ENCODE measurements at regions not wholly inside any gene's neighbourhood (a gene's known extent, or its start where the extent isn't known, plus 50 kb on each side); places are given as distances from the start of the nearest gene placed in this dataset.
"Not testable (repeated sequence)": the region's sequence is repeated elsewhere in the genome, so short reads cannot be mapped to it uniquely, and the experiment has no call there.

DNA sequence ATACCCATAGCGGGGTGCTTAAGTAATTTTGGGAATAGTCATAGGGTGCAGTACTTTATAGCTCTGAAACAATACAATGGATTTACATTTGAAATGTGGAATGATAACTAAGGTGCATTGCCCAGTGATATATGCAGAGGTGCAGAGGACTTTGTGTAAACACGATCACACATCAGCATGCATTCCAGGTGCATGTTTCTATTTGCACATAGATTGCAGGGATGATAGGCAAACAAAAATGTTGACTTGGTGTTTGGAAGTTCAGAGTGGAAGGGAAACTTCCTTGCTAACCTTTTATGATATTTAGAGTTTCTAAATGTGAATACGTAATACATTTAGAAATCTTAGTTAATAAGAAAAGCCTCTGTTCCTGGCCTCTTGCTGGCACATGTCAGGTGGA, 941.5 kb downstream of the TUBA3C start:
- FAIRE-seq; H3K4me1 ChIP-seq (replicated peaks in 1 of 4; ENCODE audit: control insufficient read depth in 3 of 4, insufficient read depth in 4 of 4, low read length in 3 of 4); DNase-seq (ENCODE audit: low read depth in 1 of 2, low spot score in 2 of 2); CTCF ChIA-PET (ENCODE audit: partially characterized antibody); H2BK5ac ChIP-seq (ENCODE audit: low read depth, low read length); H3K56ac ChIP-seq (replicated peaks; ENCODE audit: insufficient read length, low read depth, low read length); H3K79me2 ChIP-seq (ENCODE audit: control insufficient read depth in 1 of 2, insufficient read depth in 2 of 2, low read length in 2 of 2); H3K14ac ChIP-seq (ENCODE audit: insufficient read length); H3K36me3 ChIP-seq (ENCODE audit: control insufficient read depth in 2 of 4, insufficient read depth in 4 of 4, low read length in 3 of 4); H3K27ac ChIP-seq (ENCODE audit: low read depth, low read length); H3K4ac ChIP-seq (replicated peaks; ENCODE audit: insufficient read length, low read depth, low read length); H3K18ac ChIP-seq (ENCODE audit: extremely low read depth, low read length); POLR2A ChIA-PET (ENCODE audit: partially characterized antibody); H2BK12ac ChIP-seq (ENCODE audit: low read depth, low read length); H2AFZ ChIP-seq (ENCODE audit: low read length); H3K4me3 ChIP-seq (ENCODE audit: extremely low read depth in 1 of 4, insufficient read depth in 2 of 4, low read depth in 3 of 4, low read length in 4 of 4); H4K5ac ChIP-seq (ENCODE audit: insufficient read length, low read depth, low read length); H4K8ac ChIP-seq (ENCODE audit: extremely low read depth, insufficient read depth, low read length); H4K20me1 ChIP-seq (replicated peaks in 1 of 2; ENCODE audit: control insufficient read depth in 1 of 2, insufficient read depth in 2 of 2, low read length in 2 of 2); H3K23ac ChIP-seq (ENCODE audit: insufficient read length); H4K91ac ChIP-seq (replicated peaks; ENCODE audit: insufficient read length, low read length); H2BK120ac ChIP-seq (replicated peaks; ENCODE audit: low read depth, low read length); H3K23me2 ChIP-seq (ENCODE audit: low read depth, low read length); H3K4me2 ChIP-seq (ENCODE audit: insufficient read depth in 1 of 2, low read depth in 2 of 2, low read length in 2 of 2); H2BK20ac ChIP-seq (ENCODE audit: low read length); H2BK15ac ChIP-seq (ENCODE audit: low read length); H3K9ac ChIP-seq (replicated peaks in 1 of 4; ENCODE audit: extremely low read depth in 1 of 4, low read depth in 3 of 4, low read length in 3 of 4); H3K27me3 ChIP-seq (replicated peaks in 1 of 4; ENCODE audit: control insufficient read depth in 3 of 4, extremely low read depth in 1 of 4, insufficient read depth in 3 of 4, low read length in 3 of 4); H3K79me1 ChIP-seq (ENCODE audit: low read depth, low read length); H2AK5ac ChIP-seq (ENCODE audit: low read depth, low read length): not testable (repeated sequence)
- peaks cover 55 to 71% of the 10 kb centered on the region in 2 experiments for H3K9me3 ChIP-seq (ENCODE audit: insufficient read depth in 2 of 2, low read depth in 1 of 2, low read length in 1 of 2)
- 81% methylated on average over 3 of the region's 3 CpGs; no CpG with 5 or more reads in 1 of the 2 experiments for WGBS, 2 experiments (ENCODE audit: extremely low coverage in 1 of 2, insufficient coverage in 1 of 2, insufficient read length in 1 of 2, insufficient replicate concordance in 2 of 2, low coverage in 1 of 2, low lambda C conversion rate in 2 of 2, missing lambda C conversion rate in 1 of 2)

DNA sequence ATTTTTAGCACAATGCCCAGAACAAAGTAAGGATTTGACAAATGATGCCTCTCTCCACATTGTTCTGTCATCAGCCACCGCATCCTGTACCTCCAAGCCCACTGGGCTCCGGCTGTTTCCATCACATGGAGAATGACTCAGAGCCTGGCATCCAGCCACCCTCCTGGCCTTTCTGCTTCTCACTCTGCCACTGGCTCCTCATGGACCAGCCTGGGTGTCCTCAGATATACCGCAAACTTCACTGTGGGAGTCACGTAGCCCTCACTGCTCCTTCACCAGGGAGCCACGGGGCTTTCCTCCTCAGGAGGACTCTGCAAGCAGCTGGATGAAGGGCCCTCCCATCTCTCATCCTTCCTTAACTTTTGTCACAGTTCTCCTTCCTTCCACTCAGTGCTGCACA, 943.0 kb downstream of the TUBA3C start:
- POLR2A ChIA-PET (ENCODE audit: partially characterized antibody); H2AK5ac ChIP-seq (ENCODE audit: low read depth, low read length); H2BK5ac ChIP-seq (ENCODE audit: low read depth, low read length); H3K4me2 ChIP-seq (ENCODE audit: insufficient read depth in 1 of 2, low read depth in 2 of 2, low read length in 2 of 2); FAIRE-seq; H3K14ac ChIP-seq (ENCODE audit: insufficient read length); H2BK15ac ChIP-seq (ENCODE audit: low read length); H3K56ac ChIP-seq (replicated peaks; ENCODE audit: insufficient read length, low read depth, low read length); H4K5ac ChIP-seq (ENCODE audit: insufficient read length, low read depth, low read length); H3K79me2 ChIP-seq (ENCODE audit: control insufficient read depth in 1 of 2, insufficient read depth in 2 of 2, low read length in 2 of 2); H3K79me1 ChIP-seq (ENCODE audit: low read depth, low read length); H3K27me3 ChIP-seq (replicated peaks in 1 of 4; ENCODE audit: control insufficient read depth in 3 of 4, extremely low read depth in 1 of 4, insufficient read depth in 3 of 4, low read length in 3 of 4); H3K4ac ChIP-seq (replicated peaks; ENCODE audit: insufficient read length, low read depth, low read length); H4K8ac ChIP-seq (ENCODE audit: extremely low read depth, insufficient read depth, low read length); CTCF ChIA-PET (ENCODE audit: partially characterized antibody); H2BK20ac ChIP-seq (ENCODE audit: low read length); H3K4me3 ChIP-seq (ENCODE audit: extremely low read depth in 1 of 4, insufficient read depth in 2 of 4, low read depth in 3 of 4, low read length in 4 of 4); H4K91ac ChIP-seq (replicated peaks; ENCODE audit: insufficient read length, low read length); H3K18ac ChIP-seq (ENCODE audit: extremely low read depth, low read length); H3K23me2 ChIP-seq (ENCODE audit: low read depth, low read length); H3K27ac ChIP-seq (ENCODE audit: low read depth, low read length); DNase-seq (ENCODE audit: low read depth in 1 of 2, low spot score in 2 of 2); H3K23ac ChIP-seq (ENCODE audit: insufficient read length); H4K20me1 ChIP-seq (replicated peaks in 1 of 2; ENCODE audit: control insufficient read depth in 1 of 2, insufficient read depth in 2 of 2, low read length in 2 of 2); H3K4me1 ChIP-seq (replicated peaks in 1 of 4; ENCODE audit: control insufficient read depth in 3 of 4, insufficient read depth in 4 of 4, low read length in 3 of 4); H3K36me3 ChIP-seq (ENCODE audit: control insufficient read depth in 2 of 4, insufficient read depth in 4 of 4, low read length in 3 of 4); H2AFZ ChIP-seq (ENCODE audit: low read length); H2BK120ac ChIP-seq (replicated peaks; ENCODE audit: low read depth, low read length); H3K9ac ChIP-seq (replicated peaks in 1 of 4; ENCODE audit: extremely low read depth in 1 of 4, low read depth in 3 of 4, low read length in 3 of 4); H2BK12ac ChIP-seq (ENCODE audit: low read depth, low read length): not testable (repeated sequence)
- H3K9me3 ChIP-seq (ENCODE audit: insufficient read depth in 2 of 2, low read depth in 1 of 2, low read length in 1 of 2) = peaks cover 68 to 83% of the 10 kb centered on the region in 2 experiments
- WGBS, 2 experiments (ENCODE audit: extremely low coverage in 1 of 2, insufficient coverage in 1 of 2, insufficient read length in 1 of 2, insufficient replicate concordance in 2 of 2, low coverage in 1 of 2, low lambda C conversion rate in 2 of 2, missing lambda C conversion rate in 1 of 2) = 84% methylated on average over 5 of the region's 5 CpGs; no CpG with 5 or more reads in 1 of the 2 experiments
